ENCODE measurements at regions not wholly inside any gene's neighbourhood (a gene's known extent, or its start where the extent isn't known, plus 50 kb on each side); places are given as distances from the start of the nearest gene placed in this dataset.
"Not testable (repeated sequence)": the region's sequence is repeated elsewhere in the genome, so short reads cannot be mapped to it uniquely, and the experiment has no call there.

GRCh38 chr16:64130140-64130539, 991.7 kb downstream of the CDH11 start:
- no peak for DNase-seq (ENCODE audit: low read depth in 2 of 2)

- no peak for DNase-seq (ENCODE audit: low read depth in 2 of 2)
Observed at GRCh38 chr16:64122177-64122576, 999.7 kb downstream of the CDH11 start.

- no peak for DNase-seq (ENCODE audit: low read depth in 2 of 2)
Observed at GRCh38 chr16:64121473-64121872, 1000.4 kb downstream of the CDH11 start.

DNA sequence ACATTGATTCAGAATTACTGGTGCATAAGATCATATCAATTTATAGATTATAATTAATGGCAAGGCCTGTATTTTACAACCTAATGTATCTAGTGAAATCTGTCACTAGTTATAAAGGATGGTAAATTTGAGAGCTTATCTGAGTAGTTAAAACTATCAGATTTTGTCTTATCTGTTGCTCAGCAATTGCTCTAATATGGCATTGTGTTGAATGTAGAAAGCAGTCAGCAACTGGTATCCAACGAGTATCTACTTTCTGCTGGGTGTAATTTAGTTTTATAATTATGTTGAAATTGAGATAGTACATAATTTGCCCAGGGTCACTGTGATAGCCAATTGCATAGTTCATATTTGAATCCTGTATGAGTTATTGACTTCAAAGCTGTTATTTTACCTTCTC, 1005.7 kb downstream of the CDH11 start:
- DNase-seq (ENCODE audit: low read depth in 2 of 2), result no peak

DNA sequence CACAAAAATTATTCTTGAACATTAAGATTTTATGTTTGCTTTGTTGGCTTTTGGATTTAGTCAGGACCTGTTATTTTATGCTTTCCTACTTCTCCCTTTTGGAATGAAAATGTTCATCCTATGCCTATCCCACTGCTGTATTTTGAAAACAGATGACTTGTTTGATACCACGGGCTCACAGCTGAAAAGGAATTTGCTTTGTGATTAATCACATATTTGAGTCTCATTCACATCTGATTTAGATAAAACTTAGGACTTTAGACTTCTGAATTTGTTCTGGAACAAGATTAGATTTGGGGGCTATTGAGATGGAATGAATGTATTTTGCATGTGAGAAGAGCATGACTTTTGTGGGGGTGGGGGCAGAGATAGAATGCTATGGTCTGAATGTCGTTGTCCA, 1012.6 kb downstream of the CDH11 start:
- DNase-seq (ENCODE audit: low read depth in 2 of 2), result no peak

DNA sequence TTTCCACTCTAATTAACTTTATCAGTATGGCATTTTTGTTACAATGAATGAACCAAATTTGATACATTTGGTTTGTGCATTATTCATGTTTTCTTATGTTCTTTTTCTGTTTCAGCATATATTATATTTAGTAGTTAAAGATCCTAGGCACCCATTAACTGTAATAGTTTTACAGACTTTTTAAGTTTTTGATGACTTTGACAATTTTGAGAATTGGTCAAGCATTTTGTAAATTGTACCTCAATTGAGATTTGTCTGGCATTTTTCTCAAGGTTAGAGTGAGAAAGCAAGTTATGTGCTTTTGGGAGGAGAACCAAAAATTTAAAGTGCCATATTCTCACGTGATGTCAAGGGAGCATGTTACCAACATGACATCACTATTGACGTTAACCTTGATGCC, 1019.2 kb downstream of the CDH11 start:
- no peak for DNase-seq (ENCODE audit: low read depth in 2 of 2)

DNA sequence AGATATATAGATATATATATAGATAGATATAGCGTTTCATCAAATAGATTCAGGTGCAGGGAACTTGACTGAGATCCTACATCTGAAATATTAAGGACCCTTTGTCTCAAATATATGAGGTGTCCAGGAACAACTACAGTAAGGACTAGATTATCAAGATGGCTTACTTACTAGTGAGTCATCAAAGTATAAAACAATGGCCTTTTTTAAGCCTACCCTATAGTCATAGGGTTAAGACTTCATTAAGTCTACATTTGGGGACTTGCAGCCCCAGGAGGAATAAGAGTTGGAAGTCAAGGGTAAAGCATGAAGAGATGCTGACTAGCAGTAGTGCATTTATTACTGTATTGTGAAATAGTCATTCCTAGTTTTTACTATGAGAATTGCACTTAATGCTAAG, 1023.4 kb downstream of the CDH11 start:
- no peak for DNase-seq (ENCODE audit: low read depth in 2 of 2)

- DNase-seq (ENCODE audit: low read depth in 2 of 2), result no peak
Observed at GRCh38 chr16:64096689-64097088, 1025.2 kb downstream of the CDH11 start.

GRCh38 chr16:64094992-64095634, 1026.8 kb downstream of the CDH11 start:
- no peak for DNase-seq (ENCODE audit: low read depth in 2 of 2)

GRCh38 chr16:64094181-64094965, 1027.5 kb downstream of the CDH11 start:
- no peak for DNase-seq (ENCODE audit: low read depth in 2 of 2)

- DNase-seq (ENCODE audit: low read depth in 2 of 2), result no peak
Observed at GRCh38 chr16:64092271-64092670, 1029.6 kb downstream of the CDH11 start.

GRCh38 chr16:64090327-64090726, 1031.5 kb downstream of the CDH11 start:
- DNase-seq (ENCODE audit: low read depth in 2 of 2), result no peak

- no peak for DNase-seq (ENCODE audit: low read depth in 2 of 2)
Observed at GRCh38 chr16:64089697-64090096, 1032.2 kb downstream of the CDH11 start.

DNA sequence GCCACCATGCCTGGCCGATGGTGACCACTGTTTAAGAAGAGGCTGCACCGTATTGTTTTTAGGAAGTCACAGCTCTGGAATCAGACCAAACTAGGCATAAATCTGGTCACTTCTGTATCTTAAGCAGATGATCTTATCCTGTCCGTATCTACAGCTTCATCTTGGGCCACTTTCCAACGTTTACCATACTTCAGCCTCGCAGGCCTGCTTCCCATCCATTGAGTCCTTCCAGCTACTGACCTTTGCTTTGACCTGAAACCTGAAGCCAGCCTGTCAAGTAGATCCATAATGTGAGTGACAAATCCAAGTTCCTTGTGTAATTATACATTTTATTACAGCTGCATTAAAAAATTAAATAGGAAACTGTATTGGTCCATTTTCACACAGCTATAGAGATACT, 1033.0 kb downstream of the CDH11 start:
- DNase-seq (ENCODE audit: low read depth in 2 of 2), result no peak

DNA sequence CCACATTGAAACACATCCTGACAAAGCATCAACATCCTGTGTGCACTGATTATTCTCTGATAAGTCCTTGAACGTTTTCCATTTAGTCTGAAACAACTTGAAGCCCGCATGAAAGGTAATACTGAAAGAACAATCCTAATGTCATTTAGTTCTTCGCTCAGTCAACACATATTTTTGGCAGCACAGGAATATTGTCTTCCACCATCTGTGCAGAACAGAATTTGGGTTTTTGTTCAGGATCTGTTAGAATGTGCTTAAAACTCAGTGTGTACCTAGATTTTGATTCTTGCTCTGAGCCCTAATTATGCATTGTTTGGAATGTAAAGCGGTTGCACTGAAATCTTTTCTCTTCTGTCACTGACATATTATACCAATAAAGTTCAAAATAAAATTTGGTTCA, 1036.6 kb downstream of the CDH11 start:
- DNase-seq (ENCODE audit: low read depth in 2 of 2), result no peak

- no peak for DNase-seq (ENCODE audit: low read depth in 2 of 2)
Observed at GRCh38 chr16:64084706-64085105, 1037.2 kb downstream of the CDH11 start.

GRCh38 chr16:64083428-64084129, 1038.3 kb downstream of the CDH11 start:
- DNase-seq (ENCODE audit: low read depth in 2 of 2), result no peak

- DNase-seq (ENCODE audit: low read depth in 2 of 2), result no peak
Observed at GRCh38 chr16:64077242-64077641, 1044.6 kb downstream of the CDH11 start.

GRCh38 chr16:64074706-64075105, 1047.2 kb downstream of the CDH11 start:
- DNase-seq (ENCODE audit: low read depth in 2 of 2), result no peak

DNA sequence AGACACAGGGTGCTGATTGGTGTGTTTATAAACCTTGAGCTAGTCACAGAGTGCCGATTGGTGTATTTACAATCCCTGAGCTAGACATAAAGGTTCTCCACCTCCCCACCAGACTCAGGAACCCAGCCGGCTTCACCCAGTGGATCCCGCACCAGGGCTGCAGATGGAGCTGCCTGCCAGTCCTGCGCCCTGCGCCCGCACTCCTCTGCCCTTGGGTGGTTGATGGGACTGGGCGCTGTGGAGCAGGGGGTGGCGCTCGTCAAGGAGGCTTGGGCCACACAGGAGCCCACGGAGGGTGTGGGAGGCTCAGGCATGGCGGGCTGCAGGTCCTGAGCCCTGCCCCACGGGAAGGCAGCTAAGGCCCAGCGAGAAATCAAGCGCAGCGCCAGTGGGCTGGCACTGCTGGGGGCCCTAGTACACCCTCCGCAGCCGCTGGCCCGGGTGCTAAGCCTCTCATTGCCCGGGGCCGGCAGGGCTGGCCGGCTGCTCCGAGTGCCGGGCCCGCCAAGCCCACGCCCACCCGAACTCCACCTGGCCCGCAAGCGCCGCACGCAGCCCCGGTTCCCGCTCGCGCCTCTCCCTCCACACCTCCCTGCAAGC, 1049.6 kb downstream of the CDH11 start:
- not testable (repeated sequence) for DNase-seq (ENCODE audit: low read depth in 2 of 2)

GRCh38 chr16:64065523-64065922, 1056.3 kb downstream of the CDH11 start:
- DNase-seq (ENCODE audit: low read depth in 2 of 2), result no peak

DNA sequence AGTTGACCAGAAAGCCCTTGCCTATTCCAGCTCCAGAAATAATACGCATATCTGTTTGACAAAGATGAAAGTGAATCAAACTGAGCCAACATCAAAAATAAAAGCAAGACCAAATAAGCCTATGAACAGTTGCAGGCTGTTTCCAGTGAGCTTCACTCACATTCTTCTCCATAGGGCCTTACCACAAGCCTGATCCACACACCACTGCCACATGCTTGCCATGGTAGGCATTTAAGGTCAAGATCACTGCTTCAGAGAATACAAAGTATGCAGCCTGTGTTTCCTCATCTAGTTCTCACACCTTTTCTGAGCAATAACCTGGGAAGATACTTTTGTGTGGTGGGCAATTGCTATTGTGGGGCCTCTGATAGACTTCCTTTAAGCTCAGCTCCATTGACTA, 1060.2 kb downstream of the CDH11 start:
- no peak for DNase-seq (ENCODE audit: low read depth in 2 of 2)

DNA sequence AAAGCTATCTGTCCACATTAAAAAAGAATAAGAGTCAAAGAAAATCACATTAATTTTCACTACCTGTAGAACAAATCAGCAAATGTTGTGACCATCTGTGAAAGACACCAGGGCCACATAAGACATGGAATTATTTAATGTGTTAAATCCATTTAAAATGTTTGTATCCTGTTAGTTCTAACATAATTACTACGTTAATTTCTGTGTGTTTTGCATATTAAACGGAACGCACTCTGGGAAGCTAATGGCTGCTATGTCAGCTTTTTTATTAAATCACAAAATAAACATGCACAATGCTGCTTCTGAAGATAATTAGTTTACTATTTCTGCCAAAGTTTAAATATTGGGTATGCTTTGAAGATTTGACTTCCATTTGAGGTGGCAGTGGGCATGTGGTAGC, 1061.2 kb downstream of the CDH11 start:
- no peak for DNase-seq (ENCODE audit: low read depth in 2 of 2)
